Adipocyte (in vitro differentiated cells): ENCODE measurements at regions not wholly inside any gene's neighbourhood (a gene's known extent, or its start where the extent isn't known, plus 50 kb on each side); places are given as distances from the start of the nearest gene placed in this dataset.

Source experiments
- DNase-seq: peaks from one replicate; pipeline ENCODE4 v3.0.0-alpha.2; 2015; ENCODE audit warnings: low read depth
- H3K27me3 ChIP-seq: replicated peaks from 2 replicates; pipeline ENCODE4 v1.7.0; 2013; ENCODE audit warnings: mild to moderate bottlenecking, low read length, moderate library complexity; ENCODE audit not compliant: control insufficient read depth, insufficient read depth
- H3K36me3 ChIP-seq: 2 replicates; pipeline ENCODE4 v1.7.0; 2013; ENCODE audit warnings: low read length, mild to moderate bottlenecking, moderate library complexity; ENCODE audit not compliant: control insufficient read depth, insufficient read depth, severe bottlenecking
- H3K4me1 ChIP-seq: 2 replicates; pipeline ENCODE4 v1.7.0; 2013; ENCODE audit warnings: mild to moderate bottlenecking, low read length, moderate library complexity; ENCODE audit not compliant: control insufficient read depth, insufficient read depth
- H3K4me3 ChIP-seq: 2 replicates; pipeline ENCODE4 v1.7.0; 2013; ENCODE audit warnings: mild to moderate bottlenecking, low read length, moderate library complexity
- H3K9ac ChIP-seq: 2 replicates; pipeline ENCODE4 v1.7.0; 2013; ENCODE audit warnings: mild to moderate bottlenecking, low read length, moderate library complexity
- H3K9me3 ChIP-seq: 2 replicates; pipeline ENCODE4 v1.7.0; 2013; ENCODE audit warnings: mild to moderate bottlenecking, low read length, moderate library complexity; ENCODE audit not compliant: control insufficient read depth

DNA sequence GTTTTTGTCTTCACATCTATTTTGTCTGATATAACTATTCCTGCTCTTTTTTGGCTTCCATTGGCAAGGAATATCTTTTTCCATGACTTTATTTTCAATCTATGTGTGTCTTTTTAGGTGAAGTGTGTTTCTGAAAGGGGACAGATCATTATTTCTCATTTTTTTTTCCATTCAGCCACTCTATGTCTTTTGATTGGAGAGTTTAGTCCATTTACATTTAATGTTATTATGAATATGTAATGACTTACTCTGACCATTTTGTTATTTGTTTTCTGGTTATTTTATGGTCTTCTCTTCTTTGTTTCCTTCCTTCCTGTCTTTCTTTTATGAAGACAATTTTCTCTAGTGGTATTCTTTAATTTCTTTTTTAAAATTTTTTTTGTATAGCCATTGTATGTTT, 178.6 kb upstream of the CNTN5 start:
- H3K9ac ChIP-seq = no peak overlapping the region
- H3K4me1 ChIP-seq = no peaks in the 10 kb centered on the region
- no peak for DNase-seq
- H3K9me3 ChIP-seq = peaks cover 22% of the 10 kb centered on the region
- no peaks in the 10 kb centered on the region for H3K27me3 ChIP-seq
- H3K4me3 ChIP-seq = no peak overlapping the region
- no peaks in the 10 kb centered on the region for H3K36me3 ChIP-seq

DNA sequence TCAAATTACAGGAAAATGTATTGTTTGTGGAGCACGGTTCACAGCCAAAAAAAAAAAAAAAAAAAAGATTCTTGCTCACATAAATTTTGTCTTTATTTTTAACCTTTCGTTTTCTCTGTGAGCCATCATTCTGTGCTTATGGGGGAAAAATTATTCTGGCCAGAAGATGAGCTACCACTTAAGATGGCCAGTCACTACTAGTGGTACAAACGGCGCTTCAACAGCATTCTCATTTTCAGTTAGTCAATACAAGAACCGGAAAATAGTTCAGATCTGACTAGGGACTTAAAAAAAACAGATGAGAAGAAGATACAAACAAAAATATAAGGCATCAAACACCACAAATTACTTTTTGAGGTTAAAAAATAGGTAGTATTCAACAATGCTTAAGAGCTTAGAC, 158.6 kb upstream of the CNTN5 start:
- Histone ChIP-seq H3K9me3 (no peaks in the 10 kb centered on the region), H3K36me3 (no peaks in the 10 kb centered on the region), H3K9ac (no peak overlapping the region), H3K4me3 (no peak overlapping the region), H3K27me3 (no peaks in the 10 kb centered on the region), H3K4me1 (no peaks in the 10 kb centered on the region)
- DNase-seq = no peak

- H3K27me3 ChIP-seq = no peaks in the 10 kb centered on the region
- no peaks in the 10 kb centered on the region for H3K4me1 ChIP-seq
- H3K36me3 ChIP-seq = no peaks in the 10 kb centered on the region
- peaks cover 3% of the 10 kb centered on the region for H3K9me3 ChIP-seq
- no peak overlapping the region for H3K4me3 ChIP-seq
- DNase-seq = no peak
- H3K9ac ChIP-seq = no peak overlapping the region
These were observed 149.1 kb upstream of the CNTN5 start for GRCh38 chr11:98871690-98872089.

GRCh38 chr11:98874050-98874449, 146.7 kb upstream of the CNTN5 start:
- Histone ChIP-seq H3K4me1 (no peaks in the 10 kb centered on the region), H3K9ac (no peak overlapping the region), H3K4me3 (no peak overlapping the region), H3K27me3 (no peaks in the 10 kb centered on the region), H3K36me3 (no peaks in the 10 kb centered on the region), H3K9me3 (peaks cover 3% of the 10 kb centered on the region)
- DNase-seq = no peak

DNA sequence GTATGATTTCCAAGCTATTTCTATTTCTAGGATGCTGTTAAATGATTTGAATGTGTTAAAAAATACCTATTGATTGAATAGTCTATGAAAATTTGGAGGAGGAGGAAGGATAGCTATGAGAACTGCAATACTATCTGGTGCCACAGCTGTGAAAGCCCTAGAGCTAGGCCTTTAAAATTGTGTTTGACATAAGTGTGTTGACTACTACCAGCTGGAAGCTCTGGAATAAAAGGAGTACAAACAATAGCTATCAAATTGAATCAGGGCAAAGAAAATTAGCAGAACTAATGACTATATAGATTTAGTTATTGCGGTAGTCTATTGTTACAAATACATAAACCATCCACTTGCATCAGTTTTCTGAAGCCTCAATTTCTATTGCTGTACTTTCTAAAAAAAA, 124.8 kb upstream of the CNTN5 start:
- DNase-seq = no peak
- Histone ChIP-seq H3K9ac (no peak overlapping the region), H3K4me1 (no peaks in the 10 kb centered on the region), H3K36me3 (no peaks in the 10 kb centered on the region), H3K27me3 (no peaks in the 10 kb centered on the region), H3K4me3 (no peak overlapping the region), H3K9me3 (no peaks in the 10 kb centered on the region)

- DNase-seq = no peak
- Histone ChIP-seq H3K27me3 (no peaks in the 10 kb centered on the region), H3K36me3 (no peaks in the 10 kb centered on the region), H3K9me3 (no peaks in the 10 kb centered on the region), H3K9ac (no peak overlapping the region), H3K4me3 (no peak overlapping the region), H3K4me1 (no peaks in the 10 kb centered on the region)
These were observed 79.8 kb upstream of the CNTN5 start for GRCh38 chr11:98940913-98941312.

GRCh38 chr11:98944461-98944860, 76.3 kb upstream of the CNTN5 start:
- Histone ChIP-seq H3K27me3 (no peaks in the 10 kb centered on the region), H3K4me1 (no peaks in the 10 kb centered on the region), H3K4me3 (no peak overlapping the region), H3K36me3 (no peaks in the 10 kb centered on the region), H3K9me3 (no peaks in the 10 kb centered on the region), H3K9ac (no peak overlapping the region)
- no peak for DNase-seq

- no peak for DNase-seq
- Histone ChIP-seq H3K27me3 (no peaks in the 10 kb centered on the region), H3K36me3 (no peaks in the 10 kb centered on the region), H3K4me1 (no peaks in the 10 kb centered on the region), H3K9me3 (no peaks in the 10 kb centered on the region), H3K9ac (no peak overlapping the region), H3K4me3 (no peak overlapping the region)
These were observed 68.6 kb upstream of the CNTN5 start for GRCh38 chr11:98952107-98952506.

DNA sequence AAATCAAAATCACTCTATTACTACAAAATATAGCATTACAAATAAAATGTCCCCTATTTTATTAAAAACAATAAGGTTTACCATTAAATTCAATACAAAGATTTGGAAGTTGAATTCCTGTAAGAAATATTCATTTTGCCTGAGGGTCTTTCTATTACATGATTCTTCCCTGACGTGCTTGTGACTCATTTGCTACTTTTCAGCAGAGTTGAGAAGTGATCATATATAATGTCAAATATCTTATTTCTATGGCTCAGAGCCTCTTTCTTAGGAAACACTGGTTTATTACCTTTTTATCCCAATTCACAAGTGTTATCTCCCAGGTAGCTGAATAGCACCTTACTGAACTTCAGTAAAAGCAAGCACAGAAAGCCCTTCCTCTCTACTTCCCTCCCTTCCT, 65.2 kb upstream of the CNTN5 start:
- H3K4me3 ChIP-seq = no peak overlapping the region
- no peaks in the 10 kb centered on the region for H3K4me1 ChIP-seq
- H3K27me3 ChIP-seq = no peaks in the 10 kb centered on the region
- DNase-seq = no peak
- H3K9me3 ChIP-seq = no peaks in the 10 kb centered on the region
- H3K9ac ChIP-seq = no peak overlapping the region
- no peaks in the 10 kb centered on the region for H3K36me3 ChIP-seq

DNA sequence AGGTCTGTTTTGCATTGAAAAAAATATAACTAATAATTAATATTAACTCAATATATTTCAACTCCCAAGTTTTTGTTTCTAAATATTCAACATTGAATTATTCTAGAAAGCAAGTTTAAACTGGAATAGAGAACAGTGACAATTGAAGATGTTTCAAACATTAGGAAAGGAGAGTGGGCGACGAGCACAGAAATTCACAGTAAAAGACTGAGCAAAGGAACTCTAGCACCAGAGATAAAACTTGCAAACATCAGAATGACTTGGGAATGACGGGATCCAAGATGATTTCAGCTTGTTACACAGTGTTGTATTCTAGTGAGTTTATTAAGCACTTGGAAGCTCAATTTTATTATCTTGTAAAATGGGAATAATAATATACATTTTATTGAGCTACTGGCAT, 56.6 kb upstream of the CNTN5 start:
- no peaks in the 10 kb centered on the region for H3K9me3 ChIP-seq
- no peak overlapping the region for H3K9ac ChIP-seq
- no peaks in the 10 kb centered on the region for H3K4me1 ChIP-seq
- H3K36me3 ChIP-seq = no peaks in the 10 kb centered on the region
- DNase-seq = no peak
- H3K27me3 ChIP-seq = no peaks in the 10 kb centered on the region
- no peak overlapping the region for H3K4me3 ChIP-seq

- H3K27me3 ChIP-seq = no peaks in the 10 kb centered on the region
- no peak overlapping the region for H3K9ac ChIP-seq
- H3K36me3 ChIP-seq = no peaks in the 10 kb centered on the region
- H3K4me1 ChIP-seq = no peaks in the 10 kb centered on the region
- H3K9me3 ChIP-seq = no peaks in the 10 kb centered on the region
- no peak overlapping the region for H3K4me3 ChIP-seq
- DNase-seq = no peak
These were observed 55.4 kb upstream of the CNTN5 start for GRCh38 chr11:98965358-98965757.

GRCh38 chr11:98965775-98966174, 55.0 kb upstream of the CNTN5 start:
- no peaks in the 10 kb centered on the region for H3K4me1 ChIP-seq
- DNase-seq = no peak
- no peaks in the 10 kb centered on the region for H3K36me3 ChIP-seq
- H3K27me3 ChIP-seq = no peaks in the 10 kb centered on the region
- no peak overlapping the region for H3K9ac ChIP-seq
- no peak overlapping the region for H3K4me3 ChIP-seq
- H3K9me3 ChIP-seq = no peaks in the 10 kb centered on the region
